ENCODE measurements at regions not wholly inside any gene's neighbourhood (a gene's known extent, or its start where the extent isn't known, plus 50 kb on each side); places are given as distances from the start of the nearest gene placed in this dataset.
A peak's percentile ranks its signal among the peaks of the same experiment; 100 is the strongest.

DNA sequence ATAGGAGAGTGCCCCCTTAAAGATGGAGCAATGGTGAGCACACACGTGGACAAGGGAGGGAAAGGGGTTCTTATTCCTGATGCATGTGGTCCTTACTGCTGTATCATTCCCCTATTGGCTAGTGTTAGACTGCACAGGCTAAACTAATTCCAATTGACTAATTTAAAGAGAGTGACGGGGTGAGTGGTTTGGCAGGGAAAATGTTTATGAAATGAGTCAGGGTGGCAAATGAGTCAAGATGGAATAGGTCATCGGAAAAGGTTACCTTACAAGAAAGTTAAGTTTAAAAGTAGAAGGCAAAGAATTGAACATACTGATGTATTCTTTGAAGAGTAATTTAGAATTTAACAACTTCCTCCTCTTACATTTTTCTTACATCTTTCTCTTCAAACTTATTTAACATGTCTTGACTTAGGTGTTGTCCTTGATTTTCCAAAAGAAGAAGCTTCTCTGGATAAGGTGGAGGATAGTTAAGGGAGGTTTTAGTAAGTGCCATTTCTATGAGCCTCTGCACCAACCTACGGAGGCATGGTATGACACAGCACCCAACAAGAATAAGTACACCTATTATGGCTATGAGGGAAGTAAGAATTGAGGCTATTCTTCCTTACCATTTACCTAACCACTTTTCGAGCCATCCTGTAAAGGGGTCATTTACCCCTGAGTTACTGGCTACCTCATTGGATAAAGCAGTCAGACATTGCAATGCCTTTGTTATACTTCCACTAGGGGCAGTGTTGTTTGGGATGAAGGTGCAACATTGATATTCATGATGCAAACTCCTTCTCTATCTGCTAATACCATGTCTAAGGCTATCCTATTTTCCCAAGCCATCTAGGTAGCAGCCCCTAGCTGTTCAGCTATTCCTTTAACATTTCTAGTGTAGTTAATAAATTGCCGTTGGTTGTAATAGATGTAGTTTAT is 1345.8 kb upstream of the LRRTM1 start:
- TF ChIP-seq, protein P1, sequence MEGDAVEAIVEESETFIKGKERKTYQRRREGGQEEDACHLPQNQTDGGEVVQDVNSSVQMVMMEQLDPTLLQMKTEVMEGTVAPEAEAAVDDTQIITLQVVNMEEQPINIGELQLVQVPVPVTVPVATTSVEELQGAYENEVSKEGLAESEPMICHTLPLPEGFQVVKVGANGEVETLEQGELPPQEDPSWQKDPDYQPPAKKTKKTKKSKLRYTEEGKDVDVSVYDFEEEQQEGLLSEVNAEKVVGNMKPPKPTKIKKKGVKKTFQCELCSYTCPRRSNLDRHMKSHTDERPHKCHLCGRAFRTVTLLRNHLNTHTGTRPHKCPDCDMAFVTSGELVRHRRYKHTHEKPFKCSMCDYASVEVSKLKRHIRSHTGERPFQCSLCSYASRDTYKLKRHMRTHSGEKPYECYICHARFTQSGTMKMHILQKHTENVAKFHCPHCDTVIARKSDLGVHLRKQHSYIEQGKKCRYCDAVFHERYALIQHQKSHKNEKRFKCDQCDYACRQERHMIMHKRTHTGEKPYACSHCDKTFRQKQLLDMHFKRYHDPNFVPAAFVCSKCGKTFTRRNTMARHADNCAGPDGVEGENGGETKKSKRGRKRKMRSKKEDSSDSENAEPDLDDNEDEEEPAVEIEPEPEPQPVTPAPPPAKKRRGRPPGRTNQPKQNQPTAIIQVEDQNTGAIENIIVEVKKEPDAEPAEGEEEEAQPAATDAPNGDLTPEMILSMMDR (IDR thresholded peaks at IDR 0.05) = peak; percentile 37; the same call in 1 of the 2 replicates

DNA sequence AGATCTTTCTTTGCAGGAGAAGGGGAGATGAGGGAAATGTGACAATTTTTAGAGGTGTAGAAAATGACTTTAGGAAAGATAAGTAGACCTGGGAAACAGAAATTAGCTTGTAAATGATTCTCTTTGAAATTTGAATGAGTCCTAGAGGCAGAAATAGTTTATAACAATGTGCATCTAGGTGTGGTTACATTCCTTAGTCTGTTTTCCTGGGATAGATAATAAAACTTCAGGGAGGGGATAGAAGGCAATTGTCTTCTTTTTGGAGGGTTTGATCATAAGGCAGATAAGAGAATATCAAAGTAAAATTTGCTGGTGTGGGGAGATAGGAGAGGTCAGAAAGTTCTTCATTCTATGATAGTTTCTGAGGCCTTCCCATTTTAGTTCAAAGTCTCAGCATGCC is 1344.3 kb upstream of the LRRTM1 start:
- TF ChIP-seq, protein P1 (IDR thresholded peaks at IDR 0.05) = no peak

DNA sequence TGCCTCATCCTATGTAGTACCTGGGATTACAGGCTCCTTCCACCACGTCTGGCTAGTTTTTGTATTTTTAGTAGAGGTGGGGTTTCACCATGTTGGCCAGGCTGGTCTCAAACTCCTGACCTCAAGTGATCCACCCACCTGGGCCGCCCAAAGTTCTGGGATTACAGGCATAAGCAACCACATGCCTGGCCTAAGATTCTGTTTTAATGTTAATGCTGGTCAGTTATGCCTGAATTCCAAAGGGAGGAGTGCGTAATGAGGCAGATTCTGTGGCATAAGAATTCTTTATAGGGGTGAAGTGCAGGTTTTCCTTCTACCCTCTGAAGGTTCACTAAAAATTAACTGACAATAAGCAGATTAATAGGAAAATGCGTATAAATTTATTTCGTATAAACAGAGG is 1343.8 kb upstream of the LRRTM1 start:
- TF ChIP-seq, protein P1 (IDR thresholded peaks at IDR 0.05) = no peak

DNA sequence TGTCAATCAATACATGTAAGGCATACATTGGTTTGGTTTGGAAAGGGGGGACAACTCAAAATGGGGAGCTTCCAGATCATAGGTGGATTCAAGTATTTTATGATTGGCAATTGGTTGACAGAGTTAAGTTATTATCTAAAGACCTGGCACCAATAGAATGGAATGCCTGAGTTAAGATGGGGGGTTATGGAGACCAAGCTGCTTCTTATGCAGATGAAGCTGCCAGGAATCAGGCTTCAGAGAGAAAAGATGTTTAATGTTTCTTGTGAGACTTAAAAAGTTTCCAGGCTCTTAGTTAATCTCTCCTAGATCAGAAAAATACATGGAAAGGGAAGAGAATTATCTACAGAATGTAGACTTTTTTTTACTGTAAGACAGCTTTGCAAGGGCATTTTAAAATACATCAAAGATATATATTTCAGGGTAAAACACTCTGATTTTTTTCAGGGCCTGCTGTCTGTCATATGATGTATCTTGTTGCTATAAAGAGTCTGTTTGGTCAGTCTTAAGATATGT is 1343.2 kb upstream of the LRRTM1 start:
- TF ChIP-seq, protein P1 (IDR thresholded peaks at IDR 0.05) = no peak

DNA sequence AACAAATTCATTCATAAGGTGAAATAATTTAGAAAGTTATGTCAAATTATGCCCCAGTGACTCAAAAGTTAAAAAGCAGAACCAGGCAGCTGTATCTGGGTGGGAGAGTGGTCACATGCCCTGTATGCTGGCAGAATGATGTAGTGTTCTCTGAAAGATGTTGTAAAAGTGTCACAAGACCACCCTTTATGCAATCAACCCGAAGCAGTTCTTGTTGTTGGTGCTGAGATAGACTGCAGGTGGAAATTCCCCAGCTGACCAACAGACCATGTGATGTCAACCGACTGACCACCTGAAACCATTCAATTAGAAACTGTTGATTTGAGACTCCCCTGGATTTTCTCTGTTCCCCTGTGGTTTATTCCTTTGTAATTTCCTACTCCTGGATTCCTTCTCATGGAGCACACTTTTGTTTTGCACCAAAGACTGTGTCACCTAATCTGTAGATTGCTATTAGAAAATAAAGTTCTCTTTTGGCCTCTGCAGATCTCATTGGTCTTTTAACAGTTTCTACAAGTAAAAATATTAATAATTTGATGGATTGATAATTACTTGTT is 1341.3 kb upstream of the LRRTM1 start:
- TF ChIP-seq, protein P1 (IDR thresholded peaks at IDR 0.05) = no peak

DNA sequence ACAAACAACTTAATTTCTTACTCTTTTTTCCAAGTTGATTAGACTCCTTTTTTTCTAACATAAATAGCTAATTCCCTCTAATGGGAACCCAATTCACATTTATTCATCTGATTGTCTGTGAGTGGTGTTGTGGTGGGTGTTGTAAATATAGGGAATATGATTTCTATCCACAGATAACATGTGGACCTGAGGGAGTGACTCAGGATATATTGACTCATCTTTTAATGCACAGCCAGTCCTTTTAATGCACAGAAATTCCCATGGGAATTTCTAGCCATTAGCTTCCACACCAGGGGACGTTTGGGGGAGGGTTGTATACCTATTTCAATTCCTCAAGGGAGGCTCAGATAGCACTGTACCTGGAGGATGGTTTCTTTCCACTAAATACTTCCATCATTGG is 1339.6 kb upstream of the LRRTM1 start:
- TF ChIP-seq, protein P1 (IDR thresholded peaks at IDR 0.05) = no peak

DNA sequence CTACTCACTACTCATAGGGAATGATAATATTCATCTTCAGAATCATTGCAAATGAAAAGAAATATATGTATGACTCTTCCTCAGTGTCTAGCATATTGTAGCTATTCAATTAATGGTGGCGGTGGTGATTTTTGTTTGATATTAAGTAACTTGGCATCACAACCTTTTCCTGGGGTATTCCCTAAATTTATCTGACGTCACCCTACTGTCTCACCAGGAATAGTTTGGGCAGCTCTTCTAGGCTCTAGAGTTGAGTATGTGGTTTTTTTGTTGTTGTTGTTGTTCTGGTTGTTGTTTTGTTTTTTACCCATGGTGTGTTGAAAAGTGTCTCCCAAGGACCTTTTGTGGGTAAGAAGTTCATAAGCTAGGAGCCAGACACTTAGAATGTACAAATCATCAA is 1320.3 kb upstream of the LRRTM1 start:
- TF ChIP-seq, protein P1 (IDR thresholded peaks at IDR 0.05) = no peak
